ENCODE measurements at regions not wholly inside any gene's neighbourhood (a gene's known extent, or its start where the extent isn't known, plus 50 kb on each side); places are given as distances from the start of the nearest gene placed in this dataset.

DNA sequence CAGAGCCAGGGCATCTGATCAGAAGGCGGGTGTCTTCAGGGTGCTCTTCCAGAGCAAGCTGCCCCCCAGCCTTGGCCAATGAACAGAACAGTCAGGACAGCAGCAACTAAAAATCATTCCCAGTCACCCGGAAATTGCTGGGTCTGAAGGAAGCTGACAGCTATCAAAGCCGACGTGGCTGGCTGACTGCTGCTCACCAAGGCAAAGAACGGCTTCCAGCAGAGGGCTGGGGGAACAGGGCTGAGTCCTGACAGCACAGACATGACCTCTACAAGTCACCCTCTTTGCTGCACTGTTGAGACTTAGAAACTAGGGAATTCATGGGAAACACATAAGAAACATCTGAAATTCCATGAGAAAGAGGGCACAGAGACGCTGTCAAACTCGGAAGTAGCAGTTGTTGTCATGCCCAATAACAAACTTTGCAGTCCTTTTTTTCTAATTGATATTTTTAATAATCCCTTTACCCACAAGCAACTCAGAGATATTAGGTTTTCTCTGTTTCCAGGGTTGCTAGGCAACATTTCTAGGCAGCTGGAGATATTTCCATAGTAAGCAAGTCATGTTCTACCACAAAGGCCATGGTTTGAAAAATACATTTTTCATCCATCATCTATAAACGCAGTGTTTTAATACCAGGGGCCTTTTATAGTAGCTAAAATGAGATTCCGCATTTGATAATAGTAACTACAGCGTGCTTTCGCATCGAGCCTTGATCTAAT, 365.2 kb downstream of the SEC23A start:
- Histone ChIP-seq H3K4me2 (no peak overlapping the region), H3F3A (ENCODE audit: insufficient read depth, low read depth) (no peaks in the 10 kb centered on the region), H4K20me1 (ENCODE audit: insufficient read depth) (no peaks in the 10 kb centered on the region), H3K27me3 (ENCODE audit: insufficient read depth, low read depth) (no peaks in the 10 kb centered on the region), H3K79me2 (ENCODE audit: low read depth) (no peaks in the 10 kb centered on the region), H2AFZ (no peak overlapping the region), H3K9me2 (ENCODE audit: insufficient read depth) (no peaks in the 10 kb centered on the region), H3K27ac (no peak overlapping the region), H3K36me3 (ENCODE audit: low read depth) (no peaks in the 10 kb centered on the region), H3K9me3 (ENCODE audit: insufficient read depth, low read depth) (no peaks in the 10 kb centered on the region), H3K4me1 (replicated peaks; ENCODE audit: insufficient read depth) (no peaks in the 10 kb centered on the region), H3K4me3 (no peak overlapping the region)
- BruUV-seq (replicated peaks), result no TSS peak
- TF ChIP-seq EZH2 (IDR thresholded peaks at IDR 0.05; ENCODE audit: low read depth), result no peak
- TF ChIP-seq, protein P1, sequence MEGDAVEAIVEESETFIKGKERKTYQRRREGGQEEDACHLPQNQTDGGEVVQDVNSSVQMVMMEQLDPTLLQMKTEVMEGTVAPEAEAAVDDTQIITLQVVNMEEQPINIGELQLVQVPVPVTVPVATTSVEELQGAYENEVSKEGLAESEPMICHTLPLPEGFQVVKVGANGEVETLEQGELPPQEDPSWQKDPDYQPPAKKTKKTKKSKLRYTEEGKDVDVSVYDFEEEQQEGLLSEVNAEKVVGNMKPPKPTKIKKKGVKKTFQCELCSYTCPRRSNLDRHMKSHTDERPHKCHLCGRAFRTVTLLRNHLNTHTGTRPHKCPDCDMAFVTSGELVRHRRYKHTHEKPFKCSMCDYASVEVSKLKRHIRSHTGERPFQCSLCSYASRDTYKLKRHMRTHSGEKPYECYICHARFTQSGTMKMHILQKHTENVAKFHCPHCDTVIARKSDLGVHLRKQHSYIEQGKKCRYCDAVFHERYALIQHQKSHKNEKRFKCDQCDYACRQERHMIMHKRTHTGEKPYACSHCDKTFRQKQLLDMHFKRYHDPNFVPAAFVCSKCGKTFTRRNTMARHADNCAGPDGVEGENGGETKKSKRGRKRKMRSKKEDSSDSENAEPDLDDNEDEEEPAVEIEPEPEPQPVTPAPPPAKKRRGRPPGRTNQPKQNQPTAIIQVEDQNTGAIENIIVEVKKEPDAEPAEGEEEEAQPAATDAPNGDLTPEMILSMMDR (conservative IDR thresholded peaks at IDR 0.05), result no peak
- intact Hi-C loops (cut with micrococcal nuclease; ENCODE audit: unreplicated experiment), result no loop called here
- CTCF ChIA-PET, result no interaction called here
- no peak for DNase-seq
- POLR2A ChIA-PET (ENCODE audit: unreplicated experiment), result no interaction called here

GRCh38 chr14:38735005-38735404, 368.0 kb downstream of the SEC23A start:
- DNase-seq, result no peak
- H3K79me2 ChIP-seq (ENCODE audit: low read depth), result no peaks in the 10 kb centered on the region
- H3K4me3 ChIP-seq, result no peak overlapping the region
- intact Hi-C loops (cut with micrococcal nuclease; ENCODE audit: unreplicated experiment), result no loop called here
- CTCF ChIA-PET, result no interaction called here
- H3K4me1 ChIP-seq (replicated peaks; ENCODE audit: insufficient read depth), result no peaks in the 10 kb centered on the region
- H3K27ac ChIP-seq, result no peak overlapping the region
- no peaks in the 10 kb centered on the region for H3K9me3 ChIP-seq (ENCODE audit: insufficient read depth, low read depth)
- TF ChIP-seq, protein P1 (conservative IDR thresholded peaks at IDR 0.05), result no peak
- no peak for TF ChIP-seq EZH2 (IDR thresholded peaks at IDR 0.05; ENCODE audit: low read depth)
- H2AFZ ChIP-seq, result no peak overlapping the region
- no peaks in the 10 kb centered on the region for H3K36me3 ChIP-seq (ENCODE audit: low read depth)
- BruUV-seq (replicated peaks), result no TSS peak
- no peaks in the 10 kb centered on the region for H4K20me1 ChIP-seq (ENCODE audit: insufficient read depth)
- no peaks in the 10 kb centered on the region for H3K9me2 ChIP-seq (ENCODE audit: insufficient read depth)
- H3F3A ChIP-seq (ENCODE audit: insufficient read depth, low read depth), result no peaks in the 10 kb centered on the region
- H3K27me3 ChIP-seq (ENCODE audit: insufficient read depth, low read depth), result no peaks in the 10 kb centered on the region
- H3K4me2 ChIP-seq, result no peak overlapping the region
- POLR2A ChIA-PET (ENCODE audit: unreplicated experiment), result no interaction called here

- POLR2A ChIA-PET (ENCODE audit: unreplicated experiment), result no interaction called here
- Histone ChIP-seq H3K4me2 (no peak overlapping the region), H3K27ac (no peak overlapping the region), H3K4me1 (replicated peaks; ENCODE audit: insufficient read depth) (no peaks in the 10 kb centered on the region), H3K9me2 (ENCODE audit: insufficient read depth) (no peaks in the 10 kb centered on the region), H3F3A (ENCODE audit: insufficient read depth, low read depth) (no peaks in the 10 kb centered on the region), H3K27me3 (ENCODE audit: insufficient read depth, low read depth) (no peaks in the 10 kb centered on the region), H3K9me3 (ENCODE audit: insufficient read depth, low read depth) (no peaks in the 10 kb centered on the region), H3K79me2 (ENCODE audit: low read depth) (no peaks in the 10 kb centered on the region), H3K36me3 (ENCODE audit: low read depth) (no peaks in the 10 kb centered on the region), H2AFZ (no peak overlapping the region), H4K20me1 (ENCODE audit: insufficient read depth) (no peaks in the 10 kb centered on the region), H3K4me3 (no peak overlapping the region)
- CTCF ChIA-PET, result no interaction called here
- no TSS peak for BruUV-seq (replicated peaks)
- intact Hi-C loops (cut with micrococcal nuclease; ENCODE audit: unreplicated experiment), result no loop called here
- DNase-seq, result no peak
- TF ChIP-seq, protein P1 (conservative IDR thresholded peaks at IDR 0.05), result no peak
- no peak for TF ChIP-seq EZH2 (IDR thresholded peaks at IDR 0.05; ENCODE audit: low read depth)
Measured at GRCh38 chr14:38731962-38732361, 371.1 kb downstream of the SEC23A start.
